Progenitor cell of endocrine pancreas (in vitro differentiated cells): ENCODE measurements at regions not wholly inside any gene's neighbourhood (a gene's known extent, or its start where the extent isn't known, plus 50 kb on each side); places are given as distances from the start of the nearest gene placed in this dataset.

Experiments used
- DNase-seq: peaks from one replicate; pipeline ENCODE4 v3.0.0; 2021; ENCODE audit warnings: low spot score; ENCODE audit not compliant: unreplicated experiment
- H3K27ac Mint-ChIP-seq: 2 replicates; pipeline ENCODE4 v1.8.0; 2021; ENCODE audit warnings: mild to moderate bottlenecking, moderate library complexity, mixed read lengths
- H3K27me3 Mint-ChIP-seq: 2 replicates; pipeline ENCODE4 v1.8.0; 2021; ENCODE audit warnings: mixed read lengths
- H3K36me3 Mint-ChIP-seq: 2 replicates; pipeline ENCODE4 v1.8.0; 2022; ENCODE audit warnings: mixed read lengths; ENCODE audit not compliant: insufficient read depth
- H3K4me1 Mint-ChIP-seq: 2 replicates; pipeline ENCODE4 v1.8.0; 2021; ENCODE audit warnings: low read depth, mixed read lengths
- H3K4me3 Mint-ChIP-seq: 2 replicates; pipeline ENCODE4 v1.8.0; 2021; ENCODE audit warnings: low read depth, mild to moderate bottlenecking, moderate library complexity, mixed read lengths
- H3K9me3 Mint-ChIP-seq: 2 replicates; pipeline ENCODE4 v1.8.0; 2021; ENCODE audit warnings: low read depth, mixed read lengths
- CTCF ChIP-seq: fragments of 200-600 bp; sonication (generic); IDR thresholded peaks from one replicate; pipeline ENCODE4 v1.5.0; 2021; ENCODE audit warnings: antibody characterized with exemption, mild to moderate bottlenecking; ENCODE audit not compliant: unreplicated experiment

GRCh38 chr7:121798453-121798840 lies 74.5 kb upstream of the PTPRZ1 start:
- Mint-ChIP-seq H3K4me1 (peaks cover 9% of the 10 kb centered on the region), H3K36me3 (no peaks in the 10 kb centered on the region), H3K27ac (no peak overlapping the region), H3K9me3 (no peaks in the 10 kb centered on the region), H3K27me3 (no peaks in the 10 kb centered on the region), H3K4me3 (no peak overlapping the region)
- TF ChIP-seq CTCF, result no peak
- no peak for DNase-seq

DNA sequence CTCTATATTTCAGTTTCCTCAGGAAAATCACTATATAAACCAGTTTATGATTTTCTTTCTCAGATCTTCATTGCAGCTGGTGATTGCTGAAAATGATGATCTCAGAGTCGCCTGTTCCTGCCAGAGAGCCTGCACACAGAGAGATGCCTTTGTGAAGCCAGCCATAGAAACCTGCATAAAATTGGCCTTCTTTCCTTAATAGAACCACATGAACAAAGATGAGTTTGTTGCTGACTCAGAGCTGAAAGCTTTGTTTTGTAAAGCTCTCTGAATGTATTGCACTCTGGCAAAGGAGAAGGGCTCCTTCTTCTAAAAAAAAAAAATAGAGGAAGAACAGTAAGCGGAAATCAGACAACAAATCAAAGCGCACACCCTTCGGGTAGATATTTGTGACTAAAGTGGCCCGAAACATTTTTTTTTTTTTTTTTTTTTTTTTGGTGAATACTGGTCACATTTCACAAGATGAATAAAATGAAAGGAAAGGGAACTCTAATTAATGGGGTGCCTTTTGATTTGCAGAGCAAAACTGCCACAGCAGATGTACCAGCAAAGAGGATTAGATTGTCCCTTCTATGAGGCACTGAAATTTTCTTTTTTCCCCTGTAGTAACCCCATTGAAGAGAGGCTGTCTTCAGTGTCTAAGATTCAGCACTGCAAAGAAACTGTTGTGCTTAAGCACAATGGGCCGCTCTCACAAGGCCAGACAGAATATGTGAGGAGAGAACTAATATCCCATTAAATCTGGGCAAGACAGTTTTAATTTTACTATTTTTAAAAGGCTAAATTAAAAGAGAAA lies 75.1 kb upstream of the PTPRZ1 start:
- Mint-ChIP-seq H3K36me3 (no peaks in the 10 kb centered on the region), H3K4me3 (no peak overlapping the region), H3K9me3 (no peaks in the 10 kb centered on the region), H3K4me1 (peaks cover 6% of the 10 kb centered on the region), H3K27me3 (no peaks in the 10 kb centered on the region), H3K27ac (peak overlapping the region; percentile 58)
- TF ChIP-seq CTCF, result no peak
- no peak for DNase-seq

DNA sequence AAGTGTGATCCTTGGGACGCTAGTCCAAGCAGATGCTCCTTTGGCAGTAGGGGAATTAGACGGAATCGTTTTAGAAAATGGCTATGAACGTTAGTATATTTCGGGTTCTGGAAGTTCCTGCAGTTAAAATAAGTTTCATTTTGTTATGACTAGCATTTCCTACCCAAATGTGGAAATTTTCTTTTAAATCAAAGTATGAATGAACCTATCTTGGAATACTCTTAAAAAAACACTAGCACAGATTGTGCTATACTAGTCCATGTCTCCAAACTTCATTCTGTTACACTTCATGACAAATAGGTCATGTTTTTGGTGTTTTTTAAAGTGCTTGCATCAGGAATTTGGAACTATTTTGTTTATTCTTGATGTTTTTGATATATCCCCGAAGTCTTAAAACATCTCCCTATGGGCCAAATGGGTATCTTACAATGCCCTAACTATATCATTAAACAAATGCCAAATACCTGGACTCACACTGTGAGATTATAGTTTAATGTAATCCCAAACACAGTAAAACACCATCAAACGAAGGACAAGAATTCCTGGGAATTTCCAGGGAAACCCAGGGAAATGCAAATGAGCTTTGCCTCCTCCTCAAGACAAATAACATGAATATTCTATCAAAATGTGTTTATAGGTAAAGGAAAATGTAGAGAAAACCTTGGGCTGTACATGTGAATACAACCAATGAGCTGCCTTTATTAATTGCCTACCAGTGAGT lies 75.9 kb upstream of the PTPRZ1 start:
- peaks cover 4% of the 10 kb centered on the region for H3K4me1 Mint-ChIP-seq
- TF ChIP-seq CTCF, result no peak
- no peaks in the 10 kb centered on the region for H3K27me3 Mint-ChIP-seq
- H3K9me3 Mint-ChIP-seq, result no peaks in the 10 kb centered on the region
- no peak overlapping the region for H3K27ac Mint-ChIP-seq
- H3K36me3 Mint-ChIP-seq, result no peaks in the 10 kb centered on the region
- no peak overlapping the region for H3K4me3 Mint-ChIP-seq
- no peak for DNase-seq

DNA sequence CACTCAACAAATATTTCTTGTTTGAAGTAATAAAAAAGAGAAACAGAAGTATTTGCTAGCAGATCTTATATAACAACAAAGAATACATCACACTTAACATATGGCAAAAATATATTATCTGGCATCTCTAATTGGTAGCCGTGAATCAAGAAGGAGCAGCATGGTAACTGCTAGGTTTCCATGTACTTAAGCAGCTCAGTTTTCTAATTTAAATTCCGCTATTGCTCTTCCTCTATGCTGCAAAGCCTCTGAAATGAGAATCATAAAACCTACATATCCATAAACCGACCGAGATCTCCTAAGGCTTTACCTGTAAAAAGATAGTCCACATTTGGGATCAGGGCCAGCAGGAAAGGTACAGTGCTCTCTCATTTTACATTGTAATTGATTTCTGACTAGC lies 76.6 kb upstream of the PTPRZ1 start:
- Mint-ChIP-seq H3K9me3 (no peaks in the 10 kb centered on the region), H3K4me1 (peaks cover 4% of the 10 kb centered on the region), H3K27me3 (no peaks in the 10 kb centered on the region), H3K4me3 (no peak overlapping the region), H3K36me3 (no peaks in the 10 kb centered on the region), H3K27ac (no peak overlapping the region)
- DNase-seq, result no peak
- TF ChIP-seq CTCF, result no peak

DNA sequence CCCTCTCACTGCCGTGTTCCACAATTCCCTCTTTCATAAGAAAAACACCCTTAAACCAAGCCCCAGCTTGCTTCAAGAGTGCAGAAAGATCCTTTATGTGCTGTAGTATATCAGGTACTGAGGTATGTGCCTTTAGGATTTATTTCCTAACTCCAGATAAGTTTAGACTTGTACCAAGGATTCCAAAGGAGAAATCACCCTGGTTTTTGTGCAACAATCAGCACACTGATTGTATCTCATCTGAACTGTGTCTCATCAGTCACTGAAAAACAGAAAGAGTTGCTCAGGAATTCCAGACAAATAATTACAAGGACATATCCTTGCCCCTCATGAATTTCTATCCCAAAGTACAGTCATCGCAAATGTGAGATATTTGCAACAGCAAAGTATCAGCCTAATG lies 77.2 kb upstream of the PTPRZ1 start:
- no peak for DNase-seq
- H3K9me3 Mint-ChIP-seq, result no peaks in the 10 kb centered on the region
- TF ChIP-seq CTCF, result no peak
- no peak overlapping the region for H3K27ac Mint-ChIP-seq
- no peaks in the 10 kb centered on the region for H3K36me3 Mint-ChIP-seq
- no peak overlapping the region for H3K4me3 Mint-ChIP-seq
- H3K4me1 Mint-ChIP-seq, result peaks cover 4% of the 10 kb centered on the region
- no peaks in the 10 kb centered on the region for H3K27me3 Mint-ChIP-seq
